NB4 (cell line): ENCODE measurements at regions not wholly inside any gene's neighbourhood (a gene's known extent, or its start where the extent isn't known, plus 50 kb on each side); places are given as distances from the start of the nearest gene placed in this dataset.

ENCODE experiments used
- CTCF ChIP-seq: IDR thresholded peaks from one replicate; pipeline ENCODE4 v1.5.1; 2012; ENCODE audit warnings: low read depth, low read length
- MAX ChIP-seq: IDR thresholded peaks from 2 replicates; pipeline ENCODE4 v1.6.1; 2011; ENCODE audit warnings: low read depth, low read length
- POLR2A ChIP-seq: IDR thresholded peaks from 2 replicates; pipeline ENCODE4 v1.6.1; 2011; ENCODE audit warnings: mild to moderate bottlenecking; ENCODE audit not compliant: insufficient read length; ENCODE audit errors: extremely low read depth

GRCh38 chr3:146306656-146307455 is 56.0 kb upstream of the PLSCR4 start:
- TF ChIP-seq CTCF, result no peak
- no peak for TF ChIP-seq MAX
- TF ChIP-seq POLR2A, result no peak
